Activated gamma-delta T cell treated with Interleukin-2 at 50 U/mL for 16 hours (primary cell): ENCODE measurements at regions not wholly inside any gene's neighbourhood (a gene's known extent, or its start where the extent isn't known, plus 50 kb on each side); places are given as distances from the start of the nearest gene placed in this dataset.

Experiments
- DNase-seq: peaks from one replicate; pipeline ENCODE4 v3.0.0-alpha.2; 2020

GRCh38 chr16:26729951-26730541 lies 336.7 kb upstream of the C16orf82 start:
- no peak for DNase-seq

GRCh38 chr16:26731729-26732128 lies 335.0 kb upstream of the C16orf82 start:
- DNase-seq, result no peak

GRCh38 chr16:26733710-26734109 lies 333.0 kb upstream of the C16orf82 start:
- DNase-seq, result no peak

GRCh38 chr16:26735521-26735920 lies 331.2 kb upstream of the C16orf82 start:
- no peak for DNase-seq

- no peak for DNase-seq
Observed at GRCh38 chr16:26736084-26736483, 330.6 kb upstream of the C16orf82 start.

- DNase-seq, result no peak
Observed at GRCh38 chr16:26740771-26741170, 326.0 kb upstream of the C16orf82 start.

DNA sequence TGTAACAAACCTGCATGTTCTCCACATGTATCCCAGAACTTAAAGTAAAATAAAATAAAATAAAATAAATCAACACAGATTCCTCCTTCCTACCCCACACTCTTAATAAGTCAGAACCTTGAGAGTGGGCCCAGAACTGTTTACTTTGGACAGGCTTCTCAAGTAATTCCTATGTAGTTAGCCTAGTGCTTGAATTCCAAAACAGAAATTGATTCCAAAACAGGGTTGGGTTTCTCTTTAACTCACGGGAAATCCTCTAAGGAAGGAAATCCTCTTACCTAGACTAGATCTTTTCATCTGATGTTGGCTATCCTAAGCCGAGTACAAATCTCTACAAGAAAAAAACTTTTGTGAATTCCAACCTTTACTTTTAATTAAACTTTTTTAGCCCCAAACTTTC lies 324.7 kb upstream of the C16orf82 start:
- no peak for DNase-seq

DNA sequence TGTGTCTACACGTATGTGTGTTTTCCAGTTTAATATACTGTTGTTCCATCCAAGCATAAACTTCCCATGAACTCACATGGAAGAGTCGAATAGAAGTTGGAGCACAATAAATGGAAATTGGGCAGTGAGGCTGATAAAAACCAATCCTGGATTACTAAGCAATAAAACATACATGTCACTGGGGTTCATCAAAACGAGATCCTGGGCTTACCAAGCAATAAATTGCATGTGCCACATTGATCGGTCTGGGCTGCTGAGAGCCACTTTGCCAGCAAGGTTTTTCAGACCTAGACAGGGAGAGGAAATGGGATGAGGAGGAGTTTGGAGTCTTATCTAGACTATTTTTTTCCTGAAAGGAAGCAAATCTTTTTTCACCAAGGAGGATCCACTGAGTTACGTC lies 322.3 kb upstream of the C16orf82 start:
- no peak for DNase-seq

GRCh38 chr16:26747760-26748159 lies 319.0 kb upstream of the C16orf82 start:
- no peak for DNase-seq

DNA sequence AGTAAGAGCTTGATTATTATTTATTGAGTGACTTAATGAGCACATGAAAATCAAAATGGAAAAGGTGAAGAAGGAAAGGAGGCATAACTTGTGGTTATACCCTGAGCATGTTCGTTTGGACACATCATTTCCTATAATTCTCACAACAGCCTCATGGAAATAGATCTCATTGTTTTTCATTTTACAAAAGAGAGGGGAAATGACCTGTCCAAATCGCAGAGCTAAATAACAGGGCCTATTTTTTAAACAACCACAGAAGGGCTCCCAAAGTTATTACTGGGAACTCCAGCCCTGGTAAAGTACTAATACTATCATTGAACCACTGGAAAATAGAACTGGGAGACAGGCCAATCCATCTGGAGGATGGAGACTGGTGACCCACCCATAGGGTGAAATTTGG lies 317.7 kb upstream of the C16orf82 start:
- DNase-seq, result no peak

DNA sequence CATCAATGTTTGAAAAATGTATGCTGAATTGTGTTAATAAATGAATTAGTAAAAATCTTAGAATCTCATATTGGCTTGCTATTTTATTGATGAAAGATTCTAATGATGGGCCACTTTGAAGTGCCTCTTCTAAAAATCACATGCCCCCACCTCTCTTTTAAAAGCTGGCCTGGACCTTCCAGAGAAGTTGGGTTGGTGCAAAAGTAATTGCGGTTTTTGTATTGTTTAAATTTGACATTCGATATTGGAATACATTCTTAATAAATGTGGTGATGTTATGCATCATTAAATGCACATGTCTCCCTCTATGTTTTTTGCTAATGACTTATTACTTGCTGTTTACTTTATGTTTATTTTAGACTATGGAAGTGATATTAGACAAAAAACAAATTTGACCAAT lies 314.6 kb upstream of the C16orf82 start:
- DNase-seq, result no peak

GRCh38 chr16:26756633-26757032 lies 310.1 kb upstream of the C16orf82 start:
- DNase-seq, result no peak

DNA sequence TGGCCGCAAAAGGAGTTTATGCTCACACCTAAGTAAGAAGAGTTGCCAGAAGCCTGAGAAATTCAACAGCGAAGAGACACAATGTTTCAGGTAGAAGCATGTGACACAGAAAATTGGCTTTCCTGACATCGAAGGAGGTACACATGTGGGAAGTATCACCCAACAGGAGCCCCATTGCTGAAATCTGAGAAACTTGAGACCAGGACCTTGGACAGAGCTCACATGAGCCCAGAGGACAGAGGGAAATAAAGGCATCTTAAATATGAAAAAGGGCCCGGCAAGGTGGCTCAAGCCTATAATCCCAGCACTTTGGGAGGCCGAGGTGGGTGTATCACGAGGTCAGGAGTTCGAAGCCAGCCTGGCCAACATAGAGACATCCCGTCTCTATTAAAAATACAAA lies 304.1 kb upstream of the C16orf82 start:
- no peak for DNase-seq

GRCh38 chr16:26765087-26765486 lies 301.6 kb upstream of the C16orf82 start:
- no peak for DNase-seq

- DNase-seq, result no peak
Observed at GRCh38 chr16:26768385-26769010, 298.2 kb upstream of the C16orf82 start.

DNA sequence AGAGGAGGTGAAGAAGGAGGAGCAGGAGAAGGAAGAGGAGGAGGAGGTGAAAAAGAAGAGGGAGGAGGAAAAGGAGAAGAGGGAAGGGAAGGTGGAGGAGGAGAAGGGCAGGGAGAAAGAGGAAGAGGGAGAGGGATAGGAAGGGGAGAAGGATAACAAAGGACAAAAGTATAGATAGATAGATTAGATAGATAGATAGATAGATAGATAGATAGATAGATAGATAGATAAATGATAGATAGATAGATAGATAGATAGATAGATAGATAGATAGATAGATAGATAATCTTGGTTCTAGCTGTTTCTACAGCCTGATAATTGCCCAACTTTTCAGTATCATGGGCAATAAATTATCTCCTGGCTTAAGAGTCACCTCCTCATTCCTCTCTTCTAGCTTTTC lies 296.2 kb upstream of the C16orf82 start:
- no peak for DNase-seq

DNA sequence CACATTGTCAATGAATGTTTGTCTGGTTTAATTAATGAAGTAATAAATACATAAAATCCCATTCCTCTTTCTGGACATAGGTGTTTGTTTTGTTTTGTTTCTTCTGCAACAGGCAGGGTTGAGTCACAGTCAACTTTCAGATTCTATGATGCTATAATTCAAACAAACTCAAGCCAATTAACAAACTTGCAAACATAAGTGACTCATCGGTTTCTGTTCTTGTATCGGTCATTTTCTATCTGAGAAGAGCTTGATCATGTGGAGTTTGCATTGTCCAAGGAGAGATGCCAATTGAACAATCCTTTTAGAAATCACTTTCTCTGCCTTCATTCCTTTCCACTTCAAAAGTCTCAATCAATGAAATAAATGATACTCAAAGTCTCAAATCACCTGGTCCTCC lies 294.2 kb upstream of the C16orf82 start:
- no peak for DNase-seq

GRCh38 chr16:26777821-26778220 lies 288.9 kb upstream of the C16orf82 start:
- no peak for DNase-seq

DNA sequence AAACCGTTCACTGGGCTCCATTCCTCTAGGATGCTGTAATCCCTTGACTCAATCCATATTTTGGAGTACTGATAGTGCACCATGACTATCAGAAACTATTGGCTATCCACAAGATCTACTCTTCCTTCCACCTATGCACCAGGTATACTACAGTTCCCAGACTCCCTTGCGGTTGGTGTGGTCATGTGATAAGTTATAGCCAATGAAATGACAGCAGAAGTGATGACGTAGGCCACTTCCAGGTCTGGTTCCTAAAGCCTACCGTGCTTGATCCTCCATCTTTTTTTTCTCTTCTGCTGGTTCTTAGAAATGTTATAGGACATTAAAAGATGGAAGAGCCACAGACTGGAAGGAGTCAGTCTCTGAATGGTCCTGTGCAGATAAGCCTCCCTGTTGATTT lies 278.8 kb upstream of the C16orf82 start:
- DNase-seq, result no peak

DNA sequence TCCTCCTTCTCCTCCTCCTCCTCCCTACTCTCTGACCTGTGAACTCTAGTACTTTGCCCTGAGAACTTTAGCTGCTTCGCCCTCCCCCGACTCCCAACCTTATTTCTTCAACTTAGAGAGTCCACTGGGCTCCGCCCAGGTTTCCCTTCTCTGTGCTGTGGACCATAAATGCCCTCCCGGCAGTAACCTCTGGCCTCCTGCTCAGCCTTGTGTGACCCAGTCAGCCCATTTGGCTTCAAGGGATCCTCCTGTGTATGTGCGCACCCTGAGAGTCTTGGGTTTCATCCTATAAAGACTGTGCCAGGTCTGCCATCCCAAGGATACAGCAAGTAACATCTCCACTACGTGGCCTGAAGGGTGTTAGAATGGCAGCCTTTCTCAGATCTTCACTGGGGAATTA lies 275.6 kb upstream of the C16orf82 start:
- DNase-seq, result no peak

DNA sequence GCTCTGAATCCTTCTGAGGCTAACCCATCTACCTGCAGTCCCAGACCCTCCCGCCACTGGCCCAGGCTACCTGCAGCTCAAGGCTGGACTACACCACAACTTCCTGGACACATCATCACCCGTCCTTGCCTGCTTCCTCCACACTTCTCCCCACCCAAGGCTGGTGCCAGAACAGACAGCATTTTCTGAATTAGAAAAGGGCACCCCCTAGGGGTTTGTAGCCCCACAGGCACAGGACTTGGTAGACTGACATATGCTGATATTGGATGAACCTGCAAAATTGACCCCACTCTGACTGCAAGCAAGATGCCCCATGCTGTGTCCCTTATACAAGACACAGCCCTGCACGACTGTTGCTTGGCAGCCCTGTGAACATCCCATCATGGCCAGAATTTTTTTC lies 271.5 kb upstream of the C16orf82 start:
- peak; percentile 7 for DNase-seq

DNA sequence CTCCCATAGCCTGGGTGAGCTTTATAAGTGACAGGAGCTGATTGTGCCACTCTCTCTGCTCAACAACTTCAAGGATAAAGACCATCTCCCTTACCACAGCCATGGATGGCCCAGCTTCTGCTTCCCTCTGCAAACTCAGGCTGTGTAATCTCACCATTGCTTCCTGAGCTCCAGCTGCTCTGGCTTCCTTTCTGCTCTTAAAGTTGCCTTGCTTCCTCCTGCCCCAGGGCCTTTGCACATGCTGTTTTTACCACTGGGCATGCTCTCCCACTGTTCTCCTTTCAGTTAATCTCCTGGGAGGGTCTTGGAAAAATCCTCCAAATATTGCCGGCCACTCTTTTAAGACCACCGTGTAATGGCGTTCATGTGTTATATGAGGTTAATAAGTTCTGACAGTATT lies 265.1 kb upstream of the C16orf82 start:
- no peak for DNase-seq

GRCh38 chr16:26802440-26802839 lies 264.3 kb upstream of the C16orf82 start:
- DNase-seq, result no peak

GRCh38 chr16:26802965-26803364 lies 263.8 kb upstream of the C16orf82 start:
- no peak for DNase-seq

DNA sequence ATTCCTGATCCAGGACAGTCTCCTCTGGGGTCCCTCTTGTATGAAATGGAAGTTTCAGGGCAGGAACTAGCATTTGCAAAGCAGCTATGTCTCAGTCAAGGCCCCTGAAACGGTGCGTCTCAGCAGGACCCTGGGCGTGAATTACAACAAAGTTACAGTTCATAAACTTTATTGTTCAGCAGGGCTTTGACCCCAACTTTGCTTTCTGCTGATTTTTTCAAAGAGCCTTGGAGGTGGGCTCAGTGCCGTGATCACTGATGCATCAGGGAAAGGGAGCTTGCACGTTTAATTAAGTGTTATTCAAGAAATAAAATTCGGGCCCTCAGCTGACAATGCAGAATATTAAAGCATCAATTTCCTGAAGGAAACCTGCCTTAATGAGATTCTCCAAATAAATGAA lies 260.1 kb upstream of the C16orf82 start:
- DNase-seq, result no peak
